MM.1S (cell line): ENCODE measurements at regions not wholly inside any gene's neighbourhood (a gene's known extent, or its start where the extent isn't known, plus 50 kb on each side); places are given as distances from the start of the nearest gene placed in this dataset.
"Not testable (repeated sequence)": the region's sequence is repeated elsewhere in the genome, so short reads cannot be mapped to it uniquely, and the experiment has no call there.

Experiments used
- DNase-seq: peaks from one replicate; pipeline ENCODE4 v3.0.0-alpha.2; 2015
- H2AFZ ChIP-seq: fragments of 300-600 bp; sonication (generic); 2 replicates; pipeline ENCODE4 v1.6.0; 2016; ENCODE audit warnings: antibody characterized with exemption, low read length
- H3F3A ChIP-seq: fragments of 300-600 bp; sonication (generic); 2 replicates; pipeline ENCODE4 v1.6.1; 2016; ENCODE audit warnings: mild to moderate bottlenecking, antibody characterized with exemption, low read length, moderate library complexity, mixed read lengths; ENCODE audit not compliant: insufficient read depth
- H3K27ac ChIP-seq: fragments of 300-600 bp; sonication (generic); 2 replicates; pipeline ENCODE4 v1.5.1; 2016; ENCODE audit warnings: mild to moderate bottlenecking, low read length
- H3K27me3 ChIP-seq: fragments of 300-600 bp; sonication (generic); replicated peaks from 2 replicates; pipeline ENCODE4 v1.6.0; 2016; ENCODE audit warnings: low read length; ENCODE audit not compliant: insufficient read depth
- H3K36me3 ChIP-seq: fragments of 300-600 bp; sonication (generic); replicated peaks from 2 replicates; pipeline ENCODE4 v1.6.1; 2016; ENCODE audit warnings: mild to moderate bottlenecking, low read length, mixed read lengths; ENCODE audit not compliant: insufficient read depth
- H3K4me1 ChIP-seq: fragments of 300-600 bp; sonication (generic); 2 replicates; pipeline ENCODE4 v1.6.1; 2016; ENCODE audit warnings: low read length, mixed read lengths
- H3K4me2 ChIP-seq: fragments of 300-600 bp; sonication (generic); 2 replicates; pipeline ENCODE4 v1.6.0; 2016; ENCODE audit warnings: low read depth, low read length
- H3K4me3 ChIP-seq: fragments of 300-600 bp; sonication (generic); 2 replicates; pipeline ENCODE4 v1.5.1; 2016; ENCODE audit warnings: low read length, mixed read lengths
- H3K79me2 ChIP-seq: fragments of 300-600 bp; sonication (generic); 2 replicates; pipeline ENCODE4 v1.6.1; 2016; ENCODE audit warnings: mixed run types, low read length, mixed read lengths
- H3K9ac ChIP-seq: fragments of 300-600 bp; sonication (generic); 2 replicates; pipeline ENCODE4 v1.6.1; 2016; ENCODE audit warnings: low read length, mixed read lengths
- H3K9me2 ChIP-seq: fragments of 300-600 bp; sonication (generic); replicated peaks from 2 replicates; pipeline ENCODE4 v1.6.1; 2016; ENCODE audit warnings: mild to moderate bottlenecking, low read length, mixed read lengths; ENCODE audit not compliant: insufficient read depth
- H3K9me3 ChIP-seq: fragments of 300-600 bp; sonication (generic); replicated peaks from 2 replicates; pipeline ENCODE4 v1.6.1; 2016; ENCODE audit warnings: mild to moderate bottlenecking, low read length, mixed read lengths; ENCODE audit not compliant: insufficient read depth
- H4K20me1 ChIP-seq: fragments of 300-600 bp; sonication (generic); 2 replicates; pipeline ENCODE4 v1.6.1; 2016; ENCODE audit warnings: mild to moderate bottlenecking, low read length, moderate library complexity, mixed read lengths; ENCODE audit not compliant: insufficient read depth
- EZH2 ChIP-seq: fragments of 300-600 bp; sonication (generic); optimal IDR thresholded peaks from 2 replicates; pipeline ENCODE3; 2017; ENCODE audit warnings: low read depth, mild to moderate bottlenecking, antibody characterized with exemption, low read length, mixed read lengths
- EZH2phosphoT487 ChIP-seq: fragments of 300-600 bp; sonication (generic); IDR thresholded peaks from 2 replicates; pipeline ENCODE4 v1.6.1; 2018; ENCODE audit warnings: antibody characterized with exemption, low read length
- TF ChIP-seq, protein P1 (sequence below): fragments of 300-600 bp; sonication (generic); IDR thresholded peaks from 2 replicates; pipeline ENCODE4 v1.5.1; 2016; ENCODE audit warnings: antibody characterized with exemption, low read length, mixed read lengths

DNA sequence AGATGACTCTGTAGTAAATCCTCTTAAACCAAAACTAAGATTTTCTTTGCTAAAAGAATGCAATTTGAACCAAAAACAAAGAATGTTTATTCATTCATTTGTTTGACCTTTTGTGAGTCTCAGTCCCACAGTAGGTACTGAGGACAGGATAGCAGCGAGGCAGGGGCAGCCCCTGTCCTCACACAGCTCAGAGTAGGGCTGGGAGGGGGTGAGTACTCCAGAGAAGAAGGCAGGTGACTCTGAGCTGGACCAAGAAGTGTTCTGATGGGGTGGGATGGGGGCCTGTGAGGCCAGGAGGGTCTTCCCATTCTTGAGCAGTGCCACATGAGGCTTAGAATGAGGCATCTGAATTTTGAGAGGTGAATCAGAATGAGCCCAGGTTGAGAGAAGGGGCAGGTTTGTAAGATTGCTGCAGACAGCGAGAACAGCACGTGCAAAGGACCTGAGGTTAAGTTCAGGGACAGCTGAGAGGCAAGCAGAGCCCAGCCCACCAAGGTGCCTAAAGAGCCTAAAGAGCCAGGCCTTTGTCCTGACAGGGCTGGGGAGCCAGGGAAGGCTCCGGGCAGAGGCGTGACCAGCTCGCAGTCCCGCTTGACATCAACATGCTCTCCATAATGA is 56.9 kb upstream of the CHST15 start:
- Histone ChIP-seq H3K36me3 (no peaks in the 10 kb centered on the region), H2AFZ (peak overlapping the region; percentile 8; the same call in 1 of the 2 replicates), H3K79me2 (peaks cover 40% of the 10 kb centered on the region), H3K27ac (peak overlapping the region; percentile 94), H3K9me2 (no peaks in the 10 kb centered on the region), H3K9ac (peak overlapping the region; percentile 88), H3K4me3 (no peak overlapping the region), H4K20me1 (no peaks in the 10 kb centered on the region), H3K9me3 (no peaks in the 10 kb centered on the region), H3K27me3 (no peaks in the 10 kb centered on the region), H3K4me2 (peak overlapping the region; percentile 91), H3F3A (peaks cover 35% of the 10 kb centered on the region), H3K4me1 (peaks cover 67% of the 10 kb centered on the region)
- DNase-seq = peak; percentile 36
- TF ChIP-seq EZH2phosphoT487 (no peak), EZH2 (no peak)
- TF ChIP-seq, protein P1, sequence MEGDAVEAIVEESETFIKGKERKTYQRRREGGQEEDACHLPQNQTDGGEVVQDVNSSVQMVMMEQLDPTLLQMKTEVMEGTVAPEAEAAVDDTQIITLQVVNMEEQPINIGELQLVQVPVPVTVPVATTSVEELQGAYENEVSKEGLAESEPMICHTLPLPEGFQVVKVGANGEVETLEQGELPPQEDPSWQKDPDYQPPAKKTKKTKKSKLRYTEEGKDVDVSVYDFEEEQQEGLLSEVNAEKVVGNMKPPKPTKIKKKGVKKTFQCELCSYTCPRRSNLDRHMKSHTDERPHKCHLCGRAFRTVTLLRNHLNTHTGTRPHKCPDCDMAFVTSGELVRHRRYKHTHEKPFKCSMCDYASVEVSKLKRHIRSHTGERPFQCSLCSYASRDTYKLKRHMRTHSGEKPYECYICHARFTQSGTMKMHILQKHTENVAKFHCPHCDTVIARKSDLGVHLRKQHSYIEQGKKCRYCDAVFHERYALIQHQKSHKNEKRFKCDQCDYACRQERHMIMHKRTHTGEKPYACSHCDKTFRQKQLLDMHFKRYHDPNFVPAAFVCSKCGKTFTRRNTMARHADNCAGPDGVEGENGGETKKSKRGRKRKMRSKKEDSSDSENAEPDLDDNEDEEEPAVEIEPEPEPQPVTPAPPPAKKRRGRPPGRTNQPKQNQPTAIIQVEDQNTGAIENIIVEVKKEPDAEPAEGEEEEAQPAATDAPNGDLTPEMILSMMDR = no peak

DNA sequence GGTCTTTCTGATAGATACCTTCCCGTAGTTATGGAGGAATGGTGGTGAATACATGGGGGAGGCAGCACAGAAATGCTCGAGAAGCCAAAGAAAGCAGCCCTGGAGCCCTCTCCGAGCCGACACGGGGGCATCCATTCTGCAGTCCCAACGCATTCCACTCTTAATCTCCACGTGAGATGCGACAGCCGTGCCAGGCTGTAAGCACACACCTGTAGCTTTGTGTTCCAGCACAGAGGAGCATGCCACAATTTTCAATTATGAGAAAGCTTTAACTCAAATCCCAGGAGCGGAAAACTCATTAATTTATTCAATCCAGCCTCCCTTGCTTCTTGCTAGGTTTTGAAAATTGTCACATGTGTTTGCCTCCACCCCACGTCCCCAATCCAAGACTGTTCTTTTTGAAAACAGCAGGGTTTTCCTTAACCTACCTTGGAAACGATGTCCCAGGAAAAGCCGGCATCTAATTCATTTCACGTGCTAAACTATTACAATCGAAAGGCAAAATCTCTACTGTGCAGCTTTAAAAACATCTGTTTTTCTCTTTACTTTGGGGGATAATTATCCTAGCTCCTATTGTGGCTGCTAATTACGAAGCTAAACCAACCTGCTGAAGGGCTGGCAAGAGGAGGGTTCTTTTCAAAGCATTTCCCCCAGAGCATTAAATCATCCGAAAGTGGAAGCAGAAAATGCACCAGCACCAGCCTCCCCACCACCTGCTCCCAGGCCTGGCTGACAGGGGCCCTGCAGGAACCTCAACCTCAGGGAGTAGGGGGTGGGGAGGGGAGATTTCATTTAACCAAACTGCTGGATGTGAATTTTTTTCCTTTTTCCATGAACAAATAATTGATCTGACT is 56.0 kb upstream of the CHST15 start:
- H2AFZ ChIP-seq = no peak overlapping the region
- TF ChIP-seq EZH2phosphoT487 (no peak), EZH2 (no peak)
- TF ChIP-seq, protein P1 = no peak
- peaks cover 35% of the 10 kb centered on the region for H3F3A ChIP-seq
- H4K20me1 ChIP-seq = no peaks in the 10 kb centered on the region
- peak overlapping the region; percentile 88 for H3K9ac ChIP-seq
- H3K27ac ChIP-seq = peak overlapping the region; percentile 94
- no peaks in the 10 kb centered on the region for H3K27me3 ChIP-seq
- H3K79me2 ChIP-seq = peaks cover 48% of the 10 kb centered on the region
- H3K9me2 ChIP-seq = no peaks in the 10 kb centered on the region
- H3K36me3 ChIP-seq = no peaks in the 10 kb centered on the region
- peak; percentile 89 for DNase-seq
- H3K4me2 ChIP-seq = peak overlapping the region; percentile 91
- H3K4me1 ChIP-seq = peaks cover 67% of the 10 kb centered on the region
- no peaks in the 10 kb centered on the region for H3K9me3 ChIP-seq
- peak overlapping the region; percentile 66 for H3K4me3 ChIP-seq

DNA sequence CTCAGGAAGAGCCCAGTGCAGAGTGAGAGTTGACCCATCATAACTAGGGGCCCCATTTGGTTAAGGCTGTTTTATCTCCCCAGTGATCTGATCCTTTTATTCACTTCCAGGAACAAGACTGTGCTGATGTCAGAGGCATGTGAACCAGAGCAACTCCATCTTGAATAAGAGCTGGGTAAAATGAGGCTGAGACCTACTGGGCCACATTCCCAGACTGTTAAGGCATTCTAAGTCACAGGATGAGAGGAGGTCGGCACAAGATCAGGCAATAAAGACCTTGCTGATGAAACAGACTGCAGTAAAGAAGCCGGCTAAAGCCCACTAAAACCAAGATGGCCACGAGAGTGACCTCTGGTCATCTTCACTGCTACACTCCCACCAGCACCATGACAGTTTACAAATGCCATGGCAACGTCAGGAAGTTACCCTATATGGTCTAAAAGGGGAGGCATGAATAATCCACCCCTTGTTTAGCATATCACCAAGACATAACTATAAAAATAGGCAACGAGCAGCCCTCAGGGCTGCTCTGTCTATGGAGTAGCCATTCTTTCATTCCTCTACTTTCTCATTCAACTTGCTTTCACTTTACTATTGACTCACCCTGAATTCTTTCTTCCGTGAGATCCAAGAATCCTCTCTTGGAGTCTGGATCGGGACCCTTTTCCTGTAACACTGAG is 55.3 kb upstream of the CHST15 start:
- Histone ChIP-seq H3K4me1 (peaks cover 62% of the 10 kb centered on the region), H3F3A (peaks cover 32% of the 10 kb centered on the region), H3K79me2 (peaks cover 56% of the 10 kb centered on the region), H3K4me2 (peak overlapping the region; percentile 91), H3K9ac (peak overlapping the region; percentile 88), H3K4me3 (peak overlapping the region; percentile 66), H3K27ac (peak overlapping the region; percentile 94)
- H3K9me3 ChIP-seq, H2AFZ ChIP-seq, H3K27me3 ChIP-seq, H3K36me3 ChIP-seq, DNase-seq, H3K9me2 ChIP-seq, H4K20me1 ChIP-seq: not testable (repeated sequence)
